Karpas-422 (cell line): ENCODE measurements at regions not wholly inside any gene's neighbourhood (a gene's known extent, or its start where the extent isn't known, plus 50 kb on each side); places are given as distances from the start of the nearest gene placed in this dataset.
A peak's percentile ranks its signal among the peaks of the same experiment; 100 is the strongest.

Experiments
- DNase-seq: peaks from one replicate; pipeline ENCODE4 v3.0.0-alpha.2; 2015
- H2AFZ ChIP-seq: fragments of 200-600 bp; sonication (generic); 2 replicates; pipeline ENCODE4 v1.6.1; 2014; ENCODE audit warnings: antibody characterized with exemption, low read length, mixed read lengths
- H3K27ac ChIP-seq: fragments of 200-600 bp; sonication (generic); 2 replicates; pipeline ENCODE4 v1.5.1; 2014; ENCODE audit warnings: mild to moderate bottlenecking, low read length, moderate library complexity
- H3K27me3 ChIP-seq: fragments of 200-600 bp; sonication (generic); 2 replicates; pipeline ENCODE4 v1.6.1; 2014; ENCODE audit warnings: low read length, mixed read lengths
- H3K36me3 ChIP-seq: fragments of 200-600 bp; sonication (generic); 2 replicates; pipeline ENCODE4 v1.6.1; 2014; ENCODE audit warnings: low read length, mixed read lengths; ENCODE audit not compliant: insufficient read depth
- H3K4me1 ChIP-seq: fragments of 200-600 bp; sonication (generic); 2 replicates; pipeline ENCODE4 v1.6.1; 2014; ENCODE audit warnings: mild to moderate bottlenecking, low read length, mixed read lengths
- H3K4me2 ChIP-seq: fragments of 200-600 bp; sonication (generic); 2 replicates; pipeline ENCODE4 v1.6.1; 2014; ENCODE audit warnings: low read length, low read depth, mild to moderate bottlenecking; ENCODE audit not compliant: poor library complexity, severe bottlenecking
- H3K4me3 ChIP-seq: fragments of 200-600 bp; sonication (generic); 2 replicates; pipeline ENCODE4 v1.5.1; 2014; ENCODE audit warnings: mild to moderate bottlenecking, antibody characterized with exemption, low read length, mixed read lengths
- H3K79me2 ChIP-seq: fragments of 200-600 bp; sonication (generic); 2 replicates; pipeline ENCODE4 v1.6.1; 2014; ENCODE audit warnings: mild to moderate bottlenecking, low read length, mixed read lengths
- H3K9ac ChIP-seq: fragments of 200-600 bp; sonication (generic); 2 replicates; pipeline ENCODE4 v1.6.0; 2014; ENCODE audit warnings: low read length
- H3K9me2 ChIP-seq: fragments of 200-600 bp; sonication (generic), shearing (Covaris generic); replicated peaks from 2 replicates; pipeline ENCODE4 v1.6.0; 2014; ENCODE audit warnings: mild to moderate bottlenecking, low read length, moderate library complexity; ENCODE audit not compliant: insufficient read depth
- H3K9me3 ChIP-seq: fragments of 300-700, 200-600 bp; sonication (generic); 2 replicates; pipeline ENCODE4 v1.6.1; 2014; ENCODE audit warnings: low read length, mixed read lengths
- H4K20me1 ChIP-seq: fragments of 200-600 bp; sonication (generic); 2 replicates; pipeline ENCODE4 v1.6.1; 2014; ENCODE audit warnings: mild to moderate bottlenecking, antibody characterized with exemption, low read length, low read depth; ENCODE audit not compliant: insufficient read depth

DNA sequence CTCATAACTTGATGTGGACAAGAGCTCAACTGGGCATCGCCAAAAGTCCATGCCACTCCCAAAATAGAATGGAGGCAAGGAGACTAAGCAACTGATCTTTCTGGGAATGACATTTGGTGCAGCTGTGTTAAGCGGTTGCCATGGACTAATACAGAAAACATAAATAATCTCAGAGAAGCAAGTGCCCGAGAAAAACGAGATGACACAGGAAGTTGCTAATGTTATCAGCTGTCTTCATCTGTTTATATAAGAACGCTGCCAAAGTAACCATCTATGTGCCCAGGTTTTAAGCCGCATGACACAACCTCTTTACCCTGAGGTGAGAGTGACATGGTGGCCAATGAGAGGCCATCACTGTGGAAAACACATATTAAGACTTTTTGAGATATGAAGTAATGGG, 54.9 kb upstream of the SACS start:
- DNase-seq, result no peak
- H3K27ac ChIP-seq, result no peak overlapping the region
- H3K79me2 ChIP-seq, result no peaks in the 10 kb centered on the region
- H3K9ac ChIP-seq, result no peak overlapping the region
- H3K4me3 ChIP-seq, result no peak overlapping the region
- H3K4me1 ChIP-seq, result 0 out of 2 replicates have a peak, but pooled peaks cover 3% of the 10 kb centered on the region
- H3K27me3 ChIP-seq, result no peaks in the 10 kb centered on the region
- no peaks in the 10 kb centered on the region for H4K20me1 ChIP-seq
- no peak overlapping the region for H3K4me2 ChIP-seq
- no peaks in the 10 kb centered on the region for H3K9me3 ChIP-seq
- no peaks in the 10 kb centered on the region for H3K9me2 ChIP-seq
- no peak overlapping the region for H2AFZ ChIP-seq
- H3K36me3 ChIP-seq, result no peaks in the 10 kb centered on the region

DNA sequence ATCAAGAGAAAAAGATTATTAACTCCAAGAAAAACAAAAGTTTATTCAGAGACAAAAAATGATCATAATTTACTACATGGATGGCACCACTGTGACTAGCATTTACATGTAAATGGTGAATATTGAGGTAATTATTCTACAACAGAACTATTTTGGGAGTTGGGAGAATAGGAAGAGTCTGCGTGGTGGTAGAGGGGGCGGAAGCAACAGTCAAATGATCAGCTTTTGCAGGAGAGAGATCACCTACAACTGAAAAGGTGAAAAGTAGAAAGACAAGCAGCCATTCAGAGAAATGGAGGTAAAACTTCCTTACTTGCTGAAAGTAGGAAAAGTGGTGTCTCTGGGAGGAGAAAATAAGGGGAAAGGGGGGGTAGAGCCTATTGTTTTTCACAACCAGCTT, 62.8 kb upstream of the SACS start:
- no peaks in the 10 kb centered on the region for H3K4me1 ChIP-seq
- no peak overlapping the region for H3K4me2 ChIP-seq
- H3K79me2 ChIP-seq, result no peaks in the 10 kb centered on the region
- no peak for DNase-seq
- no peaks in the 10 kb centered on the region for H3K9me2 ChIP-seq
- no peaks in the 10 kb centered on the region for H3K27me3 ChIP-seq
- no peaks in the 10 kb centered on the region for H4K20me1 ChIP-seq
- H2AFZ ChIP-seq, result no peak overlapping the region
- no peak overlapping the region for H3K4me3 ChIP-seq
- H3K36me3 ChIP-seq, result no peaks in the 10 kb centered on the region
- no peak overlapping the region for H3K9ac ChIP-seq
- H3K27ac ChIP-seq, result no peak overlapping the region
- H3K9me3 ChIP-seq, result no peaks in the 10 kb centered on the region

- H3K79me2 ChIP-seq, result no peaks in the 10 kb centered on the region
- no peak for DNase-seq
- H3K9ac ChIP-seq, result no peak overlapping the region
- no peak overlapping the region for H3K4me2 ChIP-seq
- H4K20me1 ChIP-seq, result no peaks in the 10 kb centered on the region
- H2AFZ ChIP-seq, result no peak overlapping the region
- H3K4me3 ChIP-seq, result no peak overlapping the region
- no peaks in the 10 kb centered on the region for H3K27me3 ChIP-seq
- H3K27ac ChIP-seq, result no peak overlapping the region
- no peaks in the 10 kb centered on the region for H3K36me3 ChIP-seq
- no peaks in the 10 kb centered on the region for H3K4me1 ChIP-seq
- H3K9me2 ChIP-seq, result no peaks in the 10 kb centered on the region
- no peaks in the 10 kb centered on the region for H3K9me3 ChIP-seq
Measured at GRCh38 chr13:23497191-23497590, 63.7 kb upstream of the SACS start.

DNA sequence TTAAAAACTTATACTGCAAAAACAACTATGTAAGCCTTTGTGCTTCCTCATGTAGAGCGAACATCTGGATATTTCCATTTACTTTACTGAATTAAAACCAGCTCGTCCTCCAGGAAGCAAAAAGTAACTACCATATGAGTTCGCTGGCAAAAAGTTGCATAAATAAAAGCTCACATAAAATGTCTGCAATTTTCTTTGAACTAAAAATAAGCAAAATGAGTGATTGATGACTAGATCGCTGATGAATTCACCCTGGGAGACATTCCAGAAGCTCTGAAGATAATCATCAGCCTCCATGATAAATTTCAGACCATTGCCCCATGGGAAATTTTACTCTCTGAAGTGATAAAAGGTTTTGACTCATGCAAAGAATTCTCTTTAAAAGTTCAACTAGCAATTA, 67.3 kb upstream of the SACS start:
- H3K4me2 ChIP-seq, result no peak overlapping the region

GRCh38 chr13:23504180-23504579, 66.0 kb upstream of the TNFRSF19 start:
- Histone ChIP-seq H3K79me2 (no peaks in the 10 kb centered on the region), H3K4me1 (no peaks in the 10 kb centered on the region), H3K36me3 (no peaks in the 10 kb centered on the region), H3K27ac (no peak overlapping the region), H3K9me2 (no peaks in the 10 kb centered on the region), H3K4me3 (no peak overlapping the region), H3K4me2 (no peak overlapping the region), H4K20me1 (no peaks in the 10 kb centered on the region), H3K9ac (no peak overlapping the region), H3K9me3 (no peaks in the 10 kb centered on the region), H3K27me3 (no peaks in the 10 kb centered on the region), H2AFZ (no peak overlapping the region)
- DNase-seq, result no peak

More for the DNA sequence above, 67.3 kb upstream of the SACS start:
- H2AFZ ChIP-seq, result no peak overlapping the region
- H3K9ac ChIP-seq, result no peak overlapping the region
- no peaks in the 10 kb centered on the region for H3K9me2 ChIP-seq
- no peaks in the 10 kb centered on the region for H4K20me1 ChIP-seq
- DNase-seq, result no peak
- no peaks in the 10 kb centered on the region for H3K79me2 ChIP-seq
- no peaks in the 10 kb centered on the region for H3K4me1 ChIP-seq
- H3K9me3 ChIP-seq, result no peaks in the 10 kb centered on the region
- H3K27ac ChIP-seq, result no peak overlapping the region
- H3K4me3 ChIP-seq, result no peak overlapping the region
- H3K27me3 ChIP-seq, result no peaks in the 10 kb centered on the region
- no peaks in the 10 kb centered on the region for H3K36me3 ChIP-seq

GRCh38 chr13:23505007-23505406, 65.2 kb upstream of the TNFRSF19 start:
- Histone ChIP-seq H3K9me3 (no peaks in the 10 kb centered on the region), H3K4me3 (no peak overlapping the region), H3K27me3 (no peaks in the 10 kb centered on the region), H2AFZ (no peak overlapping the region), H3K4me1 (no peaks in the 10 kb centered on the region), H3K4me2 (no peak overlapping the region), H3K9ac (no peak overlapping the region), H3K27ac (no peak overlapping the region), H3K36me3 (no peaks in the 10 kb centered on the region), H4K20me1 (no peaks in the 10 kb centered on the region), H3K9me2 (no peaks in the 10 kb centered on the region), H3K79me2 (no peaks in the 10 kb centered on the region)
- peak; percentile 31 for DNase-seq

- no peaks in the 10 kb centered on the region for H3K9me3 ChIP-seq
- no peak overlapping the region for H2AFZ ChIP-seq
- H3K27me3 ChIP-seq, result no peaks in the 10 kb centered on the region
- no peaks in the 10 kb centered on the region for H3K79me2 ChIP-seq
- no peak overlapping the region for H3K9ac ChIP-seq
- no peak overlapping the region for H3K4me2 ChIP-seq
- DNase-seq, result peak; percentile 11
- no peak overlapping the region for H3K4me3 ChIP-seq
- no peak overlapping the region for H3K27ac ChIP-seq
- no peaks in the 10 kb centered on the region for H3K36me3 ChIP-seq
- H3K4me1 ChIP-seq, result peaks cover 2% of the 10 kb centered on the region
- no peaks in the 10 kb centered on the region for H3K9me2 ChIP-seq
- no peaks in the 10 kb centered on the region for H4K20me1 ChIP-seq
Measured at GRCh38 chr13:23506071-23506806, 64.0 kb upstream of the TNFRSF19 start.

DNA sequence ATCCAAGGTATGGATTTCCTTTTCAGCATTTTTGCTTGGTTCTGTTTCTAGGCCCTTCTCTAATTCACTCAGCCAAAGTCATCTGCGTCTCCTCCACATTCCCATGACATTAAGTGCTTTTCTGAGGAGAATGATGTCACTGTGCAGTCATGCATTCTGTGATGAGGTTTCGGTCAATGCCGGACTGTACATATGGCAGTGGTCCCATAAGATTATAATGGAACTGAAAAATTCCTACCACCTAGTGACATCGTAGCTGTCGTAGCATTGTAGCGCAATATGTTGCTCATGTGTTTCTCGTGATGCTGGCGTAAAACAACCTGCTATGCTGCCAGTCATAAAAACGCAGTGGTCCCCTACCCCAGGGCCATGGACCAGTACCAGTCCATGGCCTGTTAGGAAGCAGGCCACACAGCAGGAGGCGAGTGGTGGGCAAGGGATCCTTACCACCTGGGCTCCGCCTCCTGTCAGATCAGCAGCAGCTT, 63.4 kb upstream of the TNFRSF19 start:
- Histone ChIP-seq H3K27me3 (no peaks in the 10 kb centered on the region), H3K4me3 (no peak overlapping the region), H3K4me1 (peaks cover 6% of the 10 kb centered on the region), H4K20me1 (no peaks in the 10 kb centered on the region), H2AFZ (no peak overlapping the region), H3K79me2 (no peaks in the 10 kb centered on the region), H3K9me3 (no peaks in the 10 kb centered on the region), H3K9me2 (no peaks in the 10 kb centered on the region), H3K4me2 (no peak overlapping the region), H3K9ac (no peak overlapping the region), H3K27ac (no peak overlapping the region), H3K36me3 (no peaks in the 10 kb centered on the region)
- DNase-seq, result no peak
